HCT116 (cell line): ENCODE measurements at regions not wholly inside any gene's neighbourhood (a gene's known extent, or its start where the extent isn't known, plus 50 kb on each side); places are given as distances from the start of the nearest gene placed in this dataset.

Experiments
- ATAC-seq: fragments of 200-7000 bp; cut with Tn5 transposase; 2 replicates; pipeline ENCODE4 v1.9.1; 2020; ENCODE audit warnings: mild to moderate bottlenecking, moderate library complexity
- BruUV-seq: library from RNA; stranded (reverse); fragments of 400-500 nt; replicated peaks from 2 replicates; lab custom pipeline; 2021; lab: Mats Ljungman, UMichigan
- CTCF ChIA-PET: fragments of 300-600 bp; sonication (Branson Sonifier 250); formaldehyde crosslinking; loops from one replicate; lab custom pipeline; 2021; ENCODE audit warnings: antibody characterized with exemption; lab: Charles Lee
- POLR2A ChIA-PET: fragments of 300-600, 350-600 bp; sonication (Branson Sonifier 250); formaldehyde crosslinking; loops from one replicate; lab custom pipeline; 2021; ENCODE audit warnings: antibody characterized with exemption; lab: Charles Lee
- RAD21 ChIA-PET, 2 experiments: fragments of 300-600 bp; sonication (Branson Sonifier 250); formaldehyde crosslinking; loops; one replicate each; lab custom pipeline; 2023; ENCODE audit warnings: low total read pairs in 2 of 2; ENCODE audit not compliant: uncharacterized antibody in 2 of 2, unreplicated experiment in 2 of 2, low non-redundant PET in 1 of 2; lab: Charles Lee
- DNase-seq: peaks from one replicate; pipeline ENCODE4 v3.0.0-alpha.2; 2010; ENCODE audit warnings: low read depth, low spot score
- H2AFZ ChIP-seq: fragments of 200-600 bp; shearing (Covaris generic), sonication (generic); 2 replicates; pipeline ENCODE4 v1.6.1; 2017; ENCODE audit warnings: low read depth, mixed run types, mixed read lengths, antibody characterized with exemption, low read length; ENCODE audit not compliant: poor library complexity, severe bottlenecking
- H3K27ac ChIP-seq: 2 replicates; pipeline ENCODE4 v1.5.1; 2012; ENCODE audit warnings: low read depth, low read length
- H3K27me3 ChIP-seq: fragments of 200-600 bp; sonication (generic); 2 replicates; pipeline ENCODE4 v1.6.1; 2016; ENCODE audit warnings: mixed run types, low read length, mixed read lengths; ENCODE audit not compliant: insufficient read depth
- H3K36me3 ChIP-seq, 2 experiments: fragments of 200-500 bp in 1 of 2; fragments of 200-600 bp in 1 of 2; sonication (Bioruptor generic) in 1 of 2; sonication (generic) in 1 of 2; 2 replicates each; pipeline versions ENCODE4 v1.5.1 to v1.6.1; 2014 to 2016; ENCODE audit warnings: low read length in 2 of 2, inconsistent platforms in 1 of 2, mixed read lengths in 1 of 2, mixed run types in 1 of 2; ENCODE audit not compliant: insufficient read depth in 2 of 2, control insufficient read depth in 1 of 2
- H3K4me1 ChIP-seq, 2 experiments: fragments of 200-600 bp in 1 of 2; sonication (generic) in 1 of 2; 2 replicates each; pipeline versions ENCODE4 v1.5.1 to v1.6.1; 2012 to 2017; ENCODE audit warnings: low read length in 2 of 2, inconsistent platforms in 1 of 2, mild to moderate bottlenecking in 1 of 2, mixed read lengths in 1 of 2, mixed run types in 1 of 2, moderate library complexity in 1 of 2; ENCODE audit not compliant: insufficient read depth in 2 of 2, control insufficient read depth in 1 of 2
- H3K4me2 ChIP-seq: fragments of 200-600 bp; sonication (generic); 2 replicates; pipeline ENCODE4 v1.6.1; 2017; ENCODE audit warnings: mixed run types, low read length, mixed read lengths
- H3K4me3 ChIP-seq, 2 experiments: fragments of 200-600 bp in 1 of 2; sonication (generic) in 1 of 2; replicated peaks in 1 of 2; 2 replicates each; pipeline ENCODE4 v1.5.1; 2011 to 2016; ENCODE audit warnings: low read length in 2 of 2, control low read depth in 1 of 2, low read depth in 1 of 2, mild to moderate bottlenecking in 1 of 2, mixed read lengths in 1 of 2, mixed run types in 1 of 2
- H3K79me2 ChIP-seq: fragments of 200-600 bp; sonication (generic); 2 replicates; pipeline ENCODE4 v1.6.1; 2017; ENCODE audit warnings: mild to moderate bottlenecking, mixed run types, low read length, moderate library complexity, mixed read lengths; ENCODE audit not compliant: insufficient read depth
- H3K9ac ChIP-seq: fragments of 200-600 bp; sonication (generic); 2 replicates; pipeline ENCODE4 v1.6.1; 2016; ENCODE audit warnings: low read length, mixed read lengths
- H3K9me2 ChIP-seq: fragments of 200-600 bp; sonication (generic), shearing (Covaris generic); 2 replicates; pipeline ENCODE4 v1.6.1; 2017; ENCODE audit warnings: mixed run types, mild to moderate bottlenecking, moderate library complexity; ENCODE audit not compliant: insufficient read depth
- H3K9me3 ChIP-seq, 2 experiments: fragments of 200-500 bp in 1 of 2; fragments of 200-600 bp in 1 of 2; sonication (Bioruptor generic) in 1 of 2; sonication (generic) in 1 of 2; 2 replicates each; pipeline ENCODE4 v1.6.1; 2014 to 2017; ENCODE audit warnings: low read length in 2 of 2, mixed read lengths in 2 of 2, inconsistent platforms in 1 of 2, low read depth in 1 of 2, mild to moderate bottlenecking in 1 of 2, mixed run types in 1 of 2, moderate library complexity in 1 of 2; ENCODE audit not compliant: control insufficient read depth in 1 of 2, insufficient read depth in 1 of 2
- H4K20me1 ChIP-seq: fragments of 200-600 bp; sonication (generic), shearing (Covaris generic); 2 replicates; pipeline ENCODE4 v1.6.1; 2017; ENCODE audit warnings: mixed run types, mild to moderate bottlenecking, moderate library complexity; ENCODE audit not compliant: insufficient read depth
- CBX3 ChIP-seq: IDR thresholded peaks from 2 replicates; pipeline ENCODE4 v1.6.1; 2012; ENCODE audit warnings: low read depth
- CEBPB ChIP-seq: IDR thresholded peaks from 2 replicates; pipeline ENCODE4 v1.6.1; 2012; ENCODE audit warnings: low read depth
- EGR1 ChIP-seq: IDR thresholded peaks from 2 replicates; pipeline ENCODE4 v1.6.1; 2012; ENCODE audit warnings: low read depth
- ELF1 ChIP-seq: IDR thresholded peaks from 2 replicates; pipeline ENCODE4 v1.6.1; 2012; ENCODE audit warnings: low read depth, borderline replicate concordance
- EZH2 ChIP-seq: fragments of 200-600 bp; sonication (generic); IDR thresholded peaks from 2 replicates; pipeline ENCODE4 v1.6.1; 2017; ENCODE audit warnings: antibody characterized with exemption, mixed run types
- FOSL1 ChIP-seq: IDR thresholded peaks from 2 replicates; pipeline ENCODE4 v1.6.1; 2012; ENCODE audit warnings: low read depth
- JUND ChIP-seq: IDR thresholded peaks from 2 replicates; pipeline ENCODE4 v1.6.1; 2012
- POLR2A ChIP-seq: IDR thresholded peaks from 2 replicates; pipeline ENCODE4 v1.7.0; 2011; ENCODE audit warnings: borderline replicate concordance; ENCODE audit not compliant: insufficient read depth, insufficient read length; ENCODE audit errors: extremely low read depth
- POLR2AphosphoS5 ChIP-seq: IDR thresholded peaks from 2 replicates; pipeline ENCODE4 v1.6.1; 2011; ENCODE audit warnings: mild to moderate bottlenecking, low read depth, low read length, moderate library complexity
- RAD21 ChIP-seq: IDR thresholded peaks from 2 replicates; pipeline ENCODE4 v1.6.1; 2012; ENCODE audit warnings: low read depth, mild to moderate bottlenecking
- SIN3A ChIP-seq: IDR thresholded peaks from 2 replicates; pipeline ENCODE4 v1.6.1; 2012; ENCODE audit warnings: low read depth
- SP1 ChIP-seq: IDR thresholded peaks from 2 replicates; pipeline ENCODE4 v1.6.1; 2012; ENCODE audit warnings: low read depth
- SRF ChIP-seq: IDR thresholded peaks from 2 replicates; pipeline ENCODE4 v1.6.1; 2012; ENCODE audit warnings: low read depth
- TCF7L2 ChIP-seq: IDR thresholded peaks from 2 replicates; pipeline ENCODE4 v1.7.0; 2011; ENCODE audit warnings: borderline replicate concordance, inconsistent platforms; ENCODE audit not compliant: insufficient read depth, insufficient read length; ENCODE audit errors: extremely low read depth
- YY1 ChIP-seq: IDR thresholded peaks from 2 replicates; pipeline ENCODE4 v1.6.1; 2011; ENCODE audit warnings: low read length, low read depth, moderate library complexity, mild to moderate bottlenecking; ENCODE audit not compliant: insufficient replicate concordance; ENCODE audit errors: extremely low read depth
- ZNF274 ChIP-seq: fragments of 200-500 bp; sonication (Bioruptor generic); IDR thresholded peaks from 2 replicates; pipeline ENCODE4 v1.6.1; 2014; ENCODE audit warnings: mild to moderate bottlenecking, low read depth, low read length, inconsistent platforms
- intact Hi-C: fragments of 100-400 bp; cut with micrococcal nuclease; formaldehyde crosslinking; loops from 2 replicates; pipeline ENCODE4 v1.10.0; 2022
- TF ChIP-seq, protein P1 (sequence below): IDR thresholded peaks from 2 replicates; pipeline ENCODE4 v1.6.1; 2012
- TF ChIP-seq, protein P2 (sequence below): IDR thresholded peaks from 2 replicates; pipeline ENCODE4 v1.6.1; 2011; ENCODE audit warnings: mild to moderate bottlenecking, low read length, moderate library complexity; ENCODE audit not compliant: insufficient replicate concordance; ENCODE audit errors: extremely low read depth
- TF ChIP-seq, protein P3 (sequence below): IDR thresholded peaks from 2 replicates; pipeline ENCODE4 v1.6.1; 2012
- TF ChIP-seq, protein P4 (sequence below): IDR thresholded peaks from 2 replicates; pipeline ENCODE4 v1.6.1; 2012; ENCODE audit warnings: low read depth

DNA sequence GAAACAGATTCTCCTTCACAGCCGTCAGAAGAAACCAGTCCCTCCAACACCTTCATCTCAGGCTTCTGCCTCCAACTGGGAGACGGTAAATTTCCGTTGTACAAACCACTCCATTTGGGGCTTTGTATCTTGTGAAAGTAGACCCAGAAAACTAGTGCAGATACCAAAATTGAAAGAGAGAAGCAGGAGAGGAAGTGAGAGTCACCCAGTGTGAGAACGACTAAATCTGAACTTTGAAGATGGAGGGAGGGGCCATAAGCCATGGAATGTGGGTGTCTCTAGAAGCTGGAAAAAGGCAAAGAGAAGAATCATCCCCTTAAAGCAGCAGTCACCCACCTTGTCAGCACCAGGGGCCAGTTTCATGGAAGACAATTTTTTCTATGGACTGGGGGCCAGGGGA lies 88.3 kb upstream of the LRATD1 start:
- ChIA-PET RAD21 (no interaction called here), CTCF (no interaction called here), POLR2A (no interaction called here)
- TF ChIP-seq, protein P1, sequence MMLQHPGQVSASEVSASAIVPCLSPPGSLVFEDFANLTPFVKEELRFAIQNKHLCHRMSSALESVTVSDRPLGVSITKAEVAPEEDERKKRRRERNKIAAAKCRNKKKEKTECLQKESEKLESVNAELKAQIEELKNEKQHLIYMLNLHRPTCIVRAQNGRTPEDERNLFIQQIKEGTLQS: no peak
- no peak for TF ChIP-seq SRF
- no peak for TF ChIP-seq ZNF274
- TF ChIP-seq SP1: no peak
- TF ChIP-seq EGR1: no peak
- no peak for TF ChIP-seq CBX3
- TF ChIP-seq JUND: no peak
- no peak for TF ChIP-seq POLR2A
- no peak for TF ChIP-seq FOSL1
- TF ChIP-seq, protein P2, sequence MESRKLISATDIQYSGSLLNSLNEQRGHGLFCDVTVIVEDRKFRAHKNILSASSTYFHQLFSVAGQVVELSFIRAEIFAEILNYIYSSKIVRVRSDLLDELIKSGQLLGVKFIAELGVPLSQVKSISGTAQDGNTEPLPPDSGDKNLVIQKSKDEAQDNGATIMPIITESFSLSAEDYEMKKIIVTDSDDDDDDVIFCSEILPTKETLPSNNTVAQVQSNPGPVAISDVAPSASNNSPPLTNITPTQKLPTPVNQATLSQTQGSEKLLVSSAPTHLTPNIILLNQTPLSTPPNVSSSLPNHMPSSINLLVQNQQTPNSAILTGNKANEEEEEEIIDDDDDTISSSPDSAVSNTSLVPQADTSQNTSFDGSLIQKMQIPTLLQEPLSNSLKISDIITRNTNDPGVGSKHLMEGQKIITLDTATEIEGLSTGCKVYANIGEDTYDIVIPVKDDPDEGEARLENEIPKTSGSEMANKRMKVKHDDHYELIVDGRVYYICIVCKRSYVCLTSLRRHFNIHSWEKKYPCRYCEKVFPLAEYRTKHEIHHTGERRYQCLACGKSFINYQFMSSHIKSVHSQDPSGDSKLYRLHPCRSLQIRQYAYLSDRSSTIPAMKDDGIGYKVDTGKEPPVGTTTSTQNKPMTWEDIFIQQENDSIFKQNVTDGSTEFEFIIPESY: no peak
- TF ChIP-seq CEBPB: no peak
- no peak for TF ChIP-seq RAD21
- TF ChIP-seq, protein P3, sequence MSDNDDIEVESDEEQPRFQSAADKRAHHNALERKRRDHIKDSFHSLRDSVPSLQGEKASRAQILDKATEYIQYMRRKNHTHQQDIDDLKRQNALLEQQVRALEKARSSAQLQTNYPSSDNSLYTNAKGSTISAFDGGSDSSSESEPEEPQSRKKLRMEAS: no peak
- TF ChIP-seq, protein P4, sequence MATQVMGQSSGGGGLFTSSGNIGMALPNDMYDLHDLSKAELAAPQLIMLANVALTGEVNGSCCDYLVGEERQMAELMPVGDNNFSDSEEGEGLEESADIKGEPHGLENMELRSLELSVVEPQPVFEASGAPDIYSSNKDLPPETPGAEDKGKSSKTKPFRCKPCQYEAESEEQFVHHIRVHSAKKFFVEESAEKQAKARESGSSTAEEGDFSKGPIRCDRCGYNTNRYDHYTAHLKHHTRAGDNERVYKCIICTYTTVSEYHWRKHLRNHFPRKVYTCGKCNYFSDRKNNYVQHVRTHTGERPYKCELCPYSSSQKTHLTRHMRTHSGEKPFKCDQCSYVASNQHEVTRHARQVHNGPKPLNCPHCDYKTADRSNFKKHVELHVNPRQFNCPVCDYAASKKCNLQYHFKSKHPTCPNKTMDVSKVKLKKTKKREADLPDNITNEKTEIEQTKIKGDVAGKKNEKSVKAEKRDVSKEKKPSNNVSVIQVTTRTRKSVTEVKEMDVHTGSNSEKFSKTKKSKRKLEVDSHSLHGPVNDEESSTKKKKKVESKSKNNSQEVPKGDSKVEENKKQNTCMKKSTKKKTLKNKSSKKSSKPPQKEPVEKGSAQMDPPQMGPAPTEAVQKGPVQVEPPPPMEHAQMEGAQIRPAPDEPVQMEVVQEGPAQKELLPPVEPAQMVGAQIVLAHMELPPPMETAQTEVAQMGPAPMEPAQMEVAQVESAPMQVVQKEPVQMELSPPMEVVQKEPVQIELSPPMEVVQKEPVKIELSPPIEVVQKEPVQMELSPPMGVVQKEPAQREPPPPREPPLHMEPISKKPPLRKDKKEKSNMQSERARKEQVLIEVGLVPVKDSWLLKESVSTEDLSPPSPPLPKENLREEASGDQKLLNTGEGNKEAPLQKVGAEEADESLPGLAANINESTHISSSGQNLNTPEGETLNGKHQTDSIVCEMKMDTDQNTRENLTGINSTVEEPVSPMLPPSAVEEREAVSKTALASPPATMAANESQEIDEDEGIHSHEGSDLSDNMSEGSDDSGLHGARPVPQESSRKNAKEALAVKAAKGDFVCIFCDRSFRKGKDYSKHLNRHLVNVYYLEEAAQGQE: no peak
- no peak for TF ChIP-seq POLR2AphosphoS5
- no peak for TF ChIP-seq ELF1
- no peak for TF ChIP-seq TCF7L2
- no peak for TF ChIP-seq EZH2
- TF ChIP-seq SIN3A: no peak
- TF ChIP-seq YY1: no peak
- no peaks in the 10 kb centered on the region for H4K20me1 ChIP-seq
- ATAC-seq (no peak), DNase-seq (no peak)
- H2AFZ ChIP-seq: no peak overlapping the region
- intact Hi-C loops: no loop called here
- no TSS peak for BruUV-seq
- H3K9me2 ChIP-seq: no peaks in the 10 kb centered on the region
- H3K27ac ChIP-seq: no peak overlapping the region
- no peak overlapping the region for H3K4me2 ChIP-seq
- H3K36me3 ChIP-seq: no peaks in the 10 kb centered on the region
- peaks cover 0 to 21% of the 10 kb centered on the region in 2 experiments; a peak in 2 of 4 replicates for H3K9me3 ChIP-seq
- H3K79me2 ChIP-seq: no peaks in the 10 kb centered on the region
- no peaks in the 10 kb centered on the region for H3K27me3 ChIP-seq
- H3K4me3 ChIP-seq: no peak overlapping the region
- no peak overlapping the region for H3K9ac ChIP-seq
- H3K4me1 ChIP-seq: no peaks in the 10 kb centered on the region
